ENCODE measurements at regions not wholly inside any gene's neighbourhood (a gene's known extent, or its start where the extent isn't known, plus 50 kb on each side); places are given as distances from the start of the nearest gene placed in this dataset.

DNA sequence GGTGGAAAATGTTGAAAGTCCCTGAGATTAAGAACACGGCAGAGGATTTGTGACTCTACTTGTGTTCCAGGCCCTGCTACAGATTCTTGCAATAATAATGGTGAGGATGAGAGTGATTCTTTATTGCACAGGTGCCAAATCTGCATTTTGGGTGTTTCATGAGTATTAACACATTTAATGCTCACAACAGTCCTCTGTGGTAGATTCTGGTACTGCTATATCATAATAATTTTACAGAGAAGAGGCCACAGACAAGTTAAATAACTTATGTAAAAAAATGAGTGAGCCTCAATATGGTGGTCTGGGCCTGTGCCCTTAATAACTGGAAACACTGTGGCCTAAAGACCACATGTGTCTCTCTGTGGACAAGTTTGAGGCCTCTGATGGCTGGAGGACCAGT lies 124.3 kb downstream of the C4orf33 start:
- Histone ChIP-seq H3K27me3 (no peaks in the 10 kb centered on the region), H3K4me3 (replicated peaks in 1 of 3) (no peak overlapping the region), H3K27ac (no peak overlapping the region), H3K9me3 (no peaks in the 10 kb centered on the region), H3K36me3 (no peaks in the 10 kb centered on the region), H3K4me1 (no peaks in the 10 kb centered on the region)
- intact Hi-C loops (cut with DNase I), result no loop called here
- DNase-seq, result no peak
- 95 to 97% methylated on average over 1 of the region's 1 CpG for WGBS, 2 donors
- TF ChIP-seq, protein P1, sequence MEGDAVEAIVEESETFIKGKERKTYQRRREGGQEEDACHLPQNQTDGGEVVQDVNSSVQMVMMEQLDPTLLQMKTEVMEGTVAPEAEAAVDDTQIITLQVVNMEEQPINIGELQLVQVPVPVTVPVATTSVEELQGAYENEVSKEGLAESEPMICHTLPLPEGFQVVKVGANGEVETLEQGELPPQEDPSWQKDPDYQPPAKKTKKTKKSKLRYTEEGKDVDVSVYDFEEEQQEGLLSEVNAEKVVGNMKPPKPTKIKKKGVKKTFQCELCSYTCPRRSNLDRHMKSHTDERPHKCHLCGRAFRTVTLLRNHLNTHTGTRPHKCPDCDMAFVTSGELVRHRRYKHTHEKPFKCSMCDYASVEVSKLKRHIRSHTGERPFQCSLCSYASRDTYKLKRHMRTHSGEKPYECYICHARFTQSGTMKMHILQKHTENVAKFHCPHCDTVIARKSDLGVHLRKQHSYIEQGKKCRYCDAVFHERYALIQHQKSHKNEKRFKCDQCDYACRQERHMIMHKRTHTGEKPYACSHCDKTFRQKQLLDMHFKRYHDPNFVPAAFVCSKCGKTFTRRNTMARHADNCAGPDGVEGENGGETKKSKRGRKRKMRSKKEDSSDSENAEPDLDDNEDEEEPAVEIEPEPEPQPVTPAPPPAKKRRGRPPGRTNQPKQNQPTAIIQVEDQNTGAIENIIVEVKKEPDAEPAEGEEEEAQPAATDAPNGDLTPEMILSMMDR (IDR thresholded peaks at IDR 0.05), result no peak
- no peak for TF ChIP-seq POLR2A (IDR thresholded peaks at IDR 0.05)

DNA sequence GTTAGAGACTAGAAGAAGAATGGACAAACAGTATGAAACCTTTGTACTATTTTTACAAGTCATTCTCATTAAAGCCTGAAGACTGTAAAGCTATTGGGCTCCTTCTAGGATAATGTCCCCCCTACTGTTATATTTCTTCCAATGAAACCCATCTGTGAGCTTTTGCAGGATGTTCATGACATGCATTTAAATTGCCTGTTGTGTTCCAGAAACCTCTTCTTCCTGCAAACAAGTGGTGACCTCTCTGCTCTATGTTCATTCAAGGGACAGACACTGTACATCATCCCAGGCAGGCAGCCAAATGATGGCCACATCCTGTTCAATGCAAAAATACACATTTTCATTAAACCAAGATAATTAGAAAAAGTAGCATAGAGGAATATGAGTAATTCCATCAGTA lies 128.0 kb downstream of the C4orf33 start:
- TF ChIP-seq, protein P1 (IDR thresholded peaks at IDR 0.05), result no peak
- TF ChIP-seq POLR2A (IDR thresholded peaks at IDR 0.05), result no peak
- H3K27ac ChIP-seq, result no peak overlapping the region
- H3K4me3 ChIP-seq (replicated peaks in 1 of 3), result no peak overlapping the region
- no peaks in the 10 kb centered on the region for H3K27me3 ChIP-seq
- DNase-seq, result no peak
- intact Hi-C loops (cut with DNase I), result no loop called here
- H3K9me3 ChIP-seq, result no peaks in the 10 kb centered on the region
- H3K4me1 ChIP-seq, result no peaks in the 10 kb centered on the region
- H3K36me3 ChIP-seq, result no peaks in the 10 kb centered on the region

DNA sequence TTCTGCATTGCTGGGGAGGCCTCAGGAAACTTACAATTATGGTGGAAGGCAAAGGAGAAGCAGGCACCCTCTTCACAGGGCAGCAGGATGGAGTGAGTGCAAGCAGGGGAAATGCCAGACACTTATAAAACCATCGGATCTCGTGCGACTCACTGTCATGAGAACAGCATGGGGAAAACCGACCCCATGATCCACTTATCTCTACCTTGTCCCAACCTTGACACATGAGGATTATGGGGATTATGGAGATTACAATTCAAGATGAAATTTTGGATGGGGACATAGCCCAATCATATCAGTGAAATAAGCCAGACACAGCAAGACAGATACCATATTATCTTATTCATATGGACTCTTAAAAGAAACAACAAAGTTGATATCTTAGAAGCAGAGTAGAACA lies 134.9 kb downstream of the C4orf33 start:
- no peak for DNase-seq
- intact Hi-C loops (cut with DNase I), result no loop called here
- H3K36me3 ChIP-seq, result no peaks in the 10 kb centered on the region
- H3K4me3 ChIP-seq (replicated peaks in 1 of 3), result no peak overlapping the region
- H3K27me3 ChIP-seq, result no peaks in the 10 kb centered on the region
- no peaks in the 10 kb centered on the region for H3K4me1 ChIP-seq
- H3K27ac ChIP-seq, result no peak overlapping the region
- WGBS, 2 donors, result 84 to 86% methylated on average over 4 of the region's 4 CpGs
- no peaks in the 10 kb centered on the region for H3K9me3 ChIP-seq
- TF ChIP-seq POLR2A (IDR thresholded peaks at IDR 0.05), result no peak
- TF ChIP-seq, protein P1 (IDR thresholded peaks at IDR 0.05), result no peak

DNA sequence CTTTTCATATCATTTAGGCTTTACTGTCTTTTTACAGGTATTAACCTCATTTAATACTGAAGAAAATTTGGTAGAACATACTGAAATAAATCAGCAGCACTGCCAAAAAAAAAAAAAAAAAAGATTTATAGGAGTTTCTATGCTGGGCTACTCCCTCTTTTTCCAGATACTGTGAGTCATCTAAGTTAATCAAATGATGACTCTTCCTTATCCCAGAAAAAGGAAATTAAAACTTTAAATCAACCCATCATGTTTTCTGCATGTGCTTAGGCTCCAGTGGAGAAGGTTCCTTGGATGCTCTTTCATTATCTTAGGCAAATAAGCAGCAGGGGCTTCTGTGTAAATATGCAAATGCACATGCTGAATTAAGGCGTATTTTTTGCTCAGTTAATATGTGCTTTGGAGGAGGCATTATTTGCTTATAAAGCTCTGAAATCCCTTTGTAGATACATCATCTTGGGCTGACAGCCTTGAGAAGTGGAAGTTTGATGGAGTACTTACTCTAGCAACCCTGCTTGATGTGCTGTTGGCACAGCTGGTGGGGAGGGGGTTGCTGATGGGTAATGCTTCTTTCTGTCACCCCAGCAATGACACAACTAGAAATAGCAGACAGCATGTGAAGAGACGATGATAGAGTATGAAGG lies 136.1 kb downstream of the C4orf33 start:
- intact Hi-C loops (cut with DNase I), result no loop called here
- Histone ChIP-seq H3K27ac (no peak overlapping the region), H3K4me1 (no peaks in the 10 kb centered on the region), H3K36me3 (no peaks in the 10 kb centered on the region), H3K9me3 (no peaks in the 10 kb centered on the region), H3K27me3 (no peaks in the 10 kb centered on the region), H3K4me3 (replicated peaks in 1 of 3) (no peak overlapping the region)
- DNase-seq, result no peak
- 84% methylated on average over 2 of the region's 2 CpGs for WGBS, 2 donors
- TF ChIP-seq, protein P1 (IDR thresholded peaks at IDR 0.05), result no peak
- TF ChIP-seq POLR2A (IDR thresholded peaks at IDR 0.05), result no peak

DNA sequence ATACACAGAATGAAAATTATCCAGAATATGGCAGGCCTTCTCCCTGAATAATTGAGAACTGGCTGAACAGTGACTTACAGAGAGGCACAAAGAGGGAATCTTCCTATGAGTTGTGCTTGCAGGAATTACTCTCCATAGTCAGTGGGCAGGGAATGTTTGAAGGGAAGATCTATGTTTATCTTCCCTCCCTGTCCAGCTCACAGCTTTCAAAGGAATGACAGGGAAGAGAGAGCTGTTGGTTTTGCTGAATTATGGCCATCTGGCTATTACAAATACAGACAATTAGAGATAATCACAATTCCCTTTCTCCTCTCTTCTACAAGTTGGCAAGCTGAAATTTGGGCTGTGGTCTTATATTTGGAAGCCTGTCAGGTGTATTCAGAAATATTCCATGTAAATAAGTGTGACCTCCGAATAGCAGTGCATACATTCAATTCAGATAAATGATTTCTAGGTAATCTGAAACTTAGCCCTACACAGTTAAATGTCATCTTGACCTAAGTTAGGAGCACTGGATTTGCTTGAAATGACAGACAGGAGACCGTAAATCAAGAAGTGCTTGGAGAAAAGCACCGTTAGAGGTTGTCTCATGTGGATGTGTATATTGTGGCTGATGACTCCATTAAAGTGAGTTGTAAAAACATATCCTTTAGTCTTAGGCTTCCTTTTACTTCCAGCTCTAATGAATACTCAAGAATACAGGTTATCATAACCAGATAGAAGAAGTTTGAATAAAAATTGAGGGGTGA lies 136.8 kb downstream of the C4orf33 start:
- no peaks in the 10 kb centered on the region for H3K36me3 ChIP-seq
- no peak for TF ChIP-seq POLR2A (IDR thresholded peaks at IDR 0.05)
- TF ChIP-seq, protein P1 (IDR thresholded peaks at IDR 0.05), result no peak
- no peak overlapping the region for H3K27ac ChIP-seq
- H3K9me3 ChIP-seq, result no peaks in the 10 kb centered on the region
- no peaks in the 10 kb centered on the region for H3K4me1 ChIP-seq
- H3K27me3 ChIP-seq, result no peaks in the 10 kb centered on the region
- intact Hi-C loops (cut with DNase I), result no loop called here
- no peak overlapping the region for H3K4me3 ChIP-seq (replicated peaks in 1 of 3)
- DNase-seq, result no peak
- 42 to 47% methylated on average over 3 of the region's 3 CpGs for WGBS, 2 donors
